Ascending aorta (tissue), 2 donors: ENCODE measurements at regions not wholly inside any gene's neighbourhood (a gene's known extent, or its start where the extent isn't known, plus 50 kb on each side); places are given as distances from the start of the nearest gene placed in this dataset.

Source experiments
- DNase-seq, 2 donors: peaks; one replicate each; pipeline ENCODE4 v3.0.0-alpha.2; 2019; ENCODE audit warnings: low spot score in 2 of 2
- H3K27ac ChIP-seq, 2 donors: fragments of 200-600 bp; sonication (generic); one replicate each; pipeline ENCODE4 v1.5.1; 2016 to 2017; ENCODE audit warnings: mild to moderate bottlenecking in 1 of 2
- H3K27me3 ChIP-seq: fragments of 200-600 bp; sonication (generic); one replicate; pipeline ENCODE4 v1.5.1; 2017
- H3K36me3 ChIP-seq, 2 donors: fragments of 200-600 bp; sonication (generic); one replicate each; pipeline ENCODE4 v1.5.1; 2016
- H3K4me1 ChIP-seq, 2 donors: fragments of 200-600 bp; sonication (generic); one replicate each; pipeline ENCODE4 v1.5.1; 2016 to 2017; ENCODE audit warnings: mild to moderate bottlenecking in 1 of 2
- H3K4me3 ChIP-seq, 2 donors: fragments of 200-600 bp; sonication (generic); one replicate each; pipeline ENCODE4 v1.5.1; 2016 to 2017; ENCODE audit warnings: mild to moderate bottlenecking in 1 of 2
- H3K9me3 ChIP-seq, 2 donors: fragments of 200-600 bp; sonication (generic); one replicate each; pipeline ENCODE4 v1.5.1; 2016
- CTCF ChIP-seq, 3 experiments: fragments of 200-600 bp in 2 of 3; fragments of 450-650 bp in 1 of 3; sonication (generic) in 2 of 3; IDR thresholded peaks; one replicate each; pipeline ENCODE4 v1.5.1; 2016 to 2019; ENCODE audit warnings: antibody characterized with exemption in 3 of 3, mild to moderate bottlenecking in 1 of 3, moderate library complexity in 1 of 3
- intact Hi-C: fragments of 100-400 bp; cut with DNase I; formaldehyde crosslinking; loops from one replicate; pipeline ENCODE4 v1.15.1; 2023

DNA sequence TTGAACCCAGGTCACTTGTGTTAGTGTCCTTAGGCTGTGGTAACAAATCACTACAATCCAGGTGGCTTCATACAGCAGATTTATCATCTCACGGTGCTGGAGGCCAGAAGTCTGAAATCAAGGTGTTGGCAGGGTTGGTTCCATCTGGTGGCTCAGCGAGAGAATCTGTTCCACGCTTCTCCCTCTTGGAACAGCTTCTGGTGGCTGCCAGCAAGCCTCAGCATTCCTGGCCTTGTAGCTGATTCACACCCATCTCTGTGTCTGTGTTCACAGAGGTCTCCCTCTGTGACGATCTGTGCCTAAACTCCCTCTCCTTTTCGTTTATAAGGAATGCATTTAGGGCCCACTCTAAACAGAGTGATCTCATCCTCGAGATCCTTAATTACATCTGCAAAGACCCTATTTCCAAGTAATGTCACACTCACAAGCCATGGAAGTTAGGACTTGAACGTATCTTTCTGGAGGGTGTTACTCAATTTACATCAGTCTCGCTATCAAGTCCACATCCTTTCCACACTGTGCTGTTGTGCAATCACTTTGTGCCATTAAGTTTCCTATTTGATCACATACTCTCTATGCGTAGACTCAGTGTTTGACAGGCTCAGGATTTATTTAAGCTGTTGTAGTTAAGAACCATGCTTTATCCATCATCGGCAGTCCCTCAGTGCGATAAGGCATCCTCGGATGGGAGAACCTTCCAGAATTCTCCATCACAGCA is 164.4 kb downstream of the SOCS6 start:
- intact Hi-C loops = loop anchor here (2.0 kb wide), 1 partner anchor 256 kb away; no protein-coding TSS in a partner anchor
- no peak for TF ChIP-seq CTCF (IDR thresholded peaks at IDR 0.05)

DNA sequence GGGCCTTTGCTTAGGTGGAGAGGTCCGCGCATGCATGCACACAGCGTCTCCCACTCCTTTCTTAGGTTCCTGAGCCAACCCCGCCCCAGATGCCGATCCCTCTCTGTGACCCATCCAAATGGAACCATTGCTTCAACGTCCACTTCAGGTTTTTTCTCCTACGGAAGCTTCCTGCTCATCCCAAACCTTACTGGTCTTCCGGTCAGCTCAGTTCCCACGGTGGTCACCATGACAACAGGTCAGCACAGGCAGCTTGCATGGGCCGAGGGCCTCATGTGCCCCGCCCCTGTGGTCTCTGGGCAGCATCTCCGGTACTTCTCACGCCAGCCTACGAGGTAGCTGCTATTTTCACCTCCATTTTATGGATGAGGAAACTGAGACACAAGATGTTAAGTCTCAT is 163.7 kb downstream of the SOCS6 start:
- TF ChIP-seq CTCF (IDR thresholded peaks at IDR 0.05) = no peak
- no peak for DNase-seq
- intact Hi-C loops = loop anchor here (2.0 kb wide), 1 partner anchor 256 kb away; no protein-coding TSS in a partner anchor
- Histone ChIP-seq H3K4me3 (no peak overlapping the region), H3K27me3 (no peaks in the 10 kb centered on the region), H3K27ac (no peak overlapping the region), H3K36me3 (no peaks in the 10 kb centered on the region), H3K4me1 (no peaks in the 10 kb centered on the region), H3K9me3 (no peaks in the 10 kb centered on the region)

More for the DNA sequence above, 164.4 kb downstream of the SOCS6 start:
- Histone ChIP-seq H3K36me3 (no peaks in the 10 kb centered on the region), H3K4me3 (no peak overlapping the region), H3K27ac (no peak overlapping the region), H3K27me3 (no peaks in the 10 kb centered on the region), H3K9me3 (no peaks in the 10 kb centered on the region), H3K4me1 (no peaks in the 10 kb centered on the region)
- DNase-seq = no peak

- intact Hi-C loops = no loop called here
- Histone ChIP-seq H3K4me1 (no peaks in the 10 kb centered on the region), H3K4me3 (no peak overlapping the region), H3K9me3 (no peaks in the 10 kb centered on the region), H3K27ac (no peak overlapping the region), H3K36me3 (no peaks in the 10 kb centered on the region), H3K27me3 (no peaks in the 10 kb centered on the region)
- DNase-seq = no peak
- TF ChIP-seq CTCF (IDR thresholded peaks at IDR 0.05) = no peak
Observed at GRCh38 chr18:70450426-70451253, 161.8 kb downstream of the SOCS6 start.

GRCh38 chr18:70448588-70448987 is 159.7 kb downstream of the SOCS6 start:
- no peak for DNase-seq
- no peaks in the 10 kb centered on the region for H3K27me3 ChIP-seq
- H3K36me3 ChIP-seq = no peaks in the 10 kb centered on the region
- H3K4me1 ChIP-seq = no peaks in the 10 kb centered on the region
- H3K9me3 ChIP-seq = no peaks in the 10 kb centered on the region
- intact Hi-C loops = no loop called here
- TF ChIP-seq CTCF (IDR thresholded peaks at IDR 0.05) = no peak
- no peak overlapping the region for H3K27ac ChIP-seq
- H3K4me3 ChIP-seq = no peak overlapping the region

DNA sequence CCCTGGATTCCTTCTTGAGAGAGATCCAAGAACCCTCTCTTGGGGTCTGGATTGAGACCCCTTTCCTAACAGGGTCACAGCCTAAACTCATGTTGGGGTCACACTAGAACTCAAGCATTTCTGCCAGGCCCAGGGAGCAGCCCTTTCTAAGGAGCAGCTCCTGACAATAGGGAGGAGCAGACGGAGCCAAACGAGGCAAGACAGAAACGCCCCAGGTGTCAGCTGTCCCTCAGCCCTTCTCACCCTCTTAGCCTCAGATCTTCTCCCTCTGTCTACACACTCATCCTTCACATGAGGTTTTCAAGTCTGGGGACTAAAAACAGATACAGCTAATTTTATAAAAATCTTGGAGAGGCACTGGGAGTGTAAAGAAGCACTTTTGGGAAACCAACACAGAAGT is 157.2 kb downstream of the SOCS6 start:
- intact Hi-C loops = no loop called here
- Histone ChIP-seq H3K9me3 (peaks cover 0 to 10% of the 10 kb centered on the region in 2 donors), H3K36me3 (no peaks in the 10 kb centered on the region), H3K27ac (no peak overlapping the region), H3K27me3 (no peaks in the 10 kb centered on the region), H3K4me3 (no peak overlapping the region), H3K4me1 (no peaks in the 10 kb centered on the region)
- DNase-seq = no peak
- no peak for TF ChIP-seq CTCF (IDR thresholded peaks at IDR 0.05)
